Amygdala (tissue), 56 donors: ENCODE measurements at regions not wholly inside any gene's neighbourhood (a gene's known extent, or its start where the extent isn't known, plus 50 kb on each side); places are given as distances from the start of the nearest gene placed in this dataset.
A peak's percentile ranks its signal among the peaks of the same experiment; 100 is the strongest.

Experiments used
- DNase-seq, 56 donors: peaks; one replicate each; lab custom pipeline; 2025; lab: John Stamatoyannopoulos, UW

GRCh38 chr9:89743573-89744254 lies 138.9 kb downstream of the GADD45G start:
- no peak for DNase-seq

- DNase-seq: no peak
These were observed 139.4 kb downstream of the GADD45G start for GRCh38 chr9:89744255-89744648.

GRCh38 chr9:89744730-89745129 lies 139.9 kb downstream of the GADD45G start:
- no peak for DNase-seq

GRCh38 chr9:89745601-89746376 lies 141.0 kb downstream of the GADD45G start:
- no peak for DNase-seq

GRCh38 chr9:89746385-89747116 lies 141.7 kb downstream of the GADD45G start:
- DNase-seq: no peak

GRCh38 chr9:89747596-89747995 lies 142.8 kb downstream of the GADD45G start:
- no peak for DNase-seq

- no peak for DNase-seq
These were observed 143.3 kb downstream of the GADD45G start for GRCh38 chr9:89748021-89748670.

GRCh38 chr9:89748831-89749499 lies 144.2 kb downstream of the GADD45G start:
- DNase-seq: no peak

GRCh38 chr9:89749500-89750116 lies 144.8 kb downstream of the GADD45G start:
- DNase-seq: no peak

GRCh38 chr9:89750117-89750791 lies 145.4 kb downstream of the GADD45G start:
- DNase-seq: peak in 37 of 56 donors; percentile 7 to 72 (median 22)

GRCh38 chr9:89751079-89751825 lies 146.4 kb downstream of the GADD45G start:
- no peak for DNase-seq

GRCh38 chr9:89752154-89752553 lies 147.3 kb downstream of the GADD45G start:
- no peak for DNase-seq

- no peak for DNase-seq
These were observed 148.8 kb downstream of the GADD45G start for GRCh38 chr9:89753472-89754055.

GRCh38 chr9:89754193-89754592 lies 149.4 kb downstream of the GADD45G start:
- DNase-seq: no peak

GRCh38 chr9:89755821-89756220 lies 151.0 kb downstream of the GADD45G start:
- DNase-seq: no peak

- peak in 1 of 56 donors; percentile 10 for DNase-seq
These were observed 152.2 kb downstream of the GADD45G start for GRCh38 chr9:89756891-89757537.

- no peak for DNase-seq
These were observed 153.1 kb downstream of the GADD45G start for GRCh38 chr9:89757776-89758528.
